Kidney epithelial cell (primary cell): ENCODE measurements at regions not wholly inside any gene's neighbourhood (a gene's known extent, or its start where the extent isn't known, plus 50 kb on each side); places are given as distances from the start of the nearest gene placed in this dataset.

Source experiments
- DNase-seq: peaks from one replicate; pipeline ENCODE4 v3.0.0-alpha.2; 2010; ENCODE audit warnings: low read depth
- H3K27me3 ChIP-seq: 2 replicates; pipeline ENCODE4 v1.6.0; 2011; ENCODE audit warnings: low read length; ENCODE audit not compliant: control insufficient read depth, insufficient read depth
- H3K36me3 ChIP-seq: 2 replicates; pipeline ENCODE4 v1.5.1; 2011; ENCODE audit warnings: low read length; ENCODE audit not compliant: control insufficient read depth, insufficient read depth
- H3K4me3 ChIP-seq: 2 replicates; pipeline ENCODE4 v1.5.1; 2011; ENCODE audit warnings: low read depth, mild to moderate bottlenecking, control low read depth, low read length
- CTCF ChIP-seq: IDR thresholded peaks from 2 replicates; pipeline ENCODE4 v1.5.1; 2011; ENCODE audit warnings: mild to moderate bottlenecking, moderate library complexity, low read length, control low read depth, inconsistent platforms; ENCODE audit not compliant: insufficient read depth, poor library complexity, severe bottlenecking

- no peak for DNase-seq
- no peak overlapping the region for H3K4me3 ChIP-seq
- H3K36me3 ChIP-seq, result no peaks in the 10 kb centered on the region
- H3K27me3 ChIP-seq, result no peaks in the 10 kb centered on the region
- TF ChIP-seq CTCF, result no peak
Observed at GRCh38 chr2:208627916-208628315, 221.3 kb downstream of the PTH2R start.

GRCh38 chr2:208638059-208638458 lies 231.5 kb downstream of the PTH2R start:
- DNase-seq, result no peak
- H3K27me3 ChIP-seq, result no peaks in the 10 kb centered on the region
- no peak for TF ChIP-seq CTCF

GRCh38 chr2:208642125-208642779 lies 235.7 kb downstream of the PTH2R start:
- no peak for DNase-seq

More at GRCh38 chr2:208638059-208638458, 231.5 kb downstream of the PTH2R start:
- Histone ChIP-seq H3K4me3 (no peak overlapping the region), H3K36me3 (no peaks in the 10 kb centered on the region)

GRCh38 chr2:208643145-208643544 lies 236.6 kb downstream of the PTH2R start:
- Histone ChIP-seq H3K27me3 (no peaks in the 10 kb centered on the region), H3K36me3 (no peaks in the 10 kb centered on the region), H3K4me3 (no peak overlapping the region)
- TF ChIP-seq CTCF, result no peak
- DNase-seq, result no peak

More at GRCh38 chr2:208642125-208642779, 235.7 kb downstream of the PTH2R start:
- no peak for TF ChIP-seq CTCF
- H3K4me3 ChIP-seq, result no peak overlapping the region
- H3K36me3 ChIP-seq, result no peaks in the 10 kb centered on the region
- no peaks in the 10 kb centered on the region for H3K27me3 ChIP-seq

- DNase-seq, result no peak
- Histone ChIP-seq H3K27me3 (no peaks in the 10 kb centered on the region), H3K36me3 (no peaks in the 10 kb centered on the region), H3K4me3 (no peak overlapping the region)
- no peak for TF ChIP-seq CTCF
Observed at GRCh38 chr2:208645226-208645625, 238.6 kb downstream of the PTH2R start.

- H3K36me3 ChIP-seq, result no peaks in the 10 kb centered on the region
- TF ChIP-seq CTCF, result no peak
- H3K4me3 ChIP-seq, result no peak overlapping the region
- no peaks in the 10 kb centered on the region for H3K27me3 ChIP-seq
- DNase-seq, result peak; percentile 44
Observed at GRCh38 chr2:208648368-208648767, 241.8 kb downstream of the PTH2R start.
